H1 (cell line): ENCODE measurements at regions not wholly inside any gene's neighbourhood (a gene's known extent, or its start where the extent isn't known, plus 50 kb on each side); places are given as distances from the start of the nearest gene placed in this dataset.

ENCODE experiments used
- EP300 ChIP-seq, 2 experiments: IDR thresholded peaks; 1 replicate in 1 of 2; 2 replicates in 1 of 2; pipeline ENCODE4 v1.6.1; 2011 to 2012; ENCODE audit warnings: low read depth in 2 of 2, low read length in 2 of 2, mild to moderate bottlenecking in 2 of 2, borderline replicate concordance in 1 of 2, inconsistent platforms in 1 of 2, moderate library complexity in 1 of 2
- POLR2A ChIP-seq, 2 experiments: IDR thresholded peaks; 1 replicate in 1 of 2; 2 replicates in 1 of 2; pipeline ENCODE4 v1.6.1; 2011; ENCODE audit warnings: low read depth in 2 of 2, low read length in 2 of 2, mild to moderate bottlenecking in 2 of 2; ENCODE audit errors: control extremely low read depth in 1 of 2
- RFX5 ChIP-seq: IDR thresholded peaks from 2 replicates; pipeline ENCODE4 v1.6.1; 2011; ENCODE audit warnings: low read depth, low read length, improper control_type of control experiment, borderline replicate concordance
- YY1 ChIP-seq: IDR thresholded peaks from 2 replicates; pipeline ENCODE4 v1.6.1; 2011; ENCODE audit warnings: low read depth, mild to moderate bottlenecking, low read length
- TF ChIP-seq, protein P1 (sequence below), 3 experiments: IDR thresholded peaks; 1 replicate in 2 of 3; 2 replicates in 1 of 3; pipeline versions ENCODE4 v1.5.1 to v1.6.1; 2011; ENCODE audit warnings: low read length in 3 of 3, mild to moderate bottlenecking in 3 of 3, inconsistent platforms in 2 of 3, low read depth in 1 of 3, moderate library complexity in 1 of 3; ENCODE audit not compliant: insufficient read depth in 1 of 3; ENCODE audit errors: control extremely low read depth in 1 of 3

DNA sequence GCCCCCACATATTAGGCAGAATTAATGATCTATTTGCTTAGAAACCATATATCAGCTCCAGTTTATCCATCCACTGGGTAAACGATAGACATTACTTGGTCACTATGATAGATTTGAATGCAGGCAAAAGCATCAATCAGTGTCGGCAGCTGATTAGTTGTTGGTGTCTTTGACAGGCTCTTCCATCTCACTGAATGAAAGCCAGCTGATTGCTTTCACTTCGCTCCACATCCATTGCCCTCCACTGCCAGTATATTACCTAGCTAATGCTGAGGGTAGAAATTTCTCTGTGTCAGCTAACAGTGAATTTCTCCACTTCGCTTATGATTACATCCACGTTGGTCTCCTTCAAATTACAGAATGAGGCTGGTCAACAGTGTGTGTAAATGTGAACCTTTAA, 821.3 kb upstream of the TYRP1 start:
- TF ChIP-seq YY1 (no peak), RFX5 (no peak), POLR2A (IDR thresholded peaks at IDR 0.05; ENCODE audit: control extremely low read depth in 1 of 2, low read depth in 2 of 2, low read length in 2 of 2) (no peak), EP300 (IDR thresholded peaks at IDR 0.05; ENCODE audit: borderline replicate concordance in 1 of 2, low read depth in 2 of 2, low read length in 2 of 2) (no peak)
- TF ChIP-seq, protein P1, sequence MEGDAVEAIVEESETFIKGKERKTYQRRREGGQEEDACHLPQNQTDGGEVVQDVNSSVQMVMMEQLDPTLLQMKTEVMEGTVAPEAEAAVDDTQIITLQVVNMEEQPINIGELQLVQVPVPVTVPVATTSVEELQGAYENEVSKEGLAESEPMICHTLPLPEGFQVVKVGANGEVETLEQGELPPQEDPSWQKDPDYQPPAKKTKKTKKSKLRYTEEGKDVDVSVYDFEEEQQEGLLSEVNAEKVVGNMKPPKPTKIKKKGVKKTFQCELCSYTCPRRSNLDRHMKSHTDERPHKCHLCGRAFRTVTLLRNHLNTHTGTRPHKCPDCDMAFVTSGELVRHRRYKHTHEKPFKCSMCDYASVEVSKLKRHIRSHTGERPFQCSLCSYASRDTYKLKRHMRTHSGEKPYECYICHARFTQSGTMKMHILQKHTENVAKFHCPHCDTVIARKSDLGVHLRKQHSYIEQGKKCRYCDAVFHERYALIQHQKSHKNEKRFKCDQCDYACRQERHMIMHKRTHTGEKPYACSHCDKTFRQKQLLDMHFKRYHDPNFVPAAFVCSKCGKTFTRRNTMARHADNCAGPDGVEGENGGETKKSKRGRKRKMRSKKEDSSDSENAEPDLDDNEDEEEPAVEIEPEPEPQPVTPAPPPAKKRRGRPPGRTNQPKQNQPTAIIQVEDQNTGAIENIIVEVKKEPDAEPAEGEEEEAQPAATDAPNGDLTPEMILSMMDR (IDR thresholded peaks at IDR 0.05; ENCODE audit: control extremely low read depth in 1 of 3, insufficient read depth in 1 of 3, low read depth in 1 of 3, low read length in 3 of 3): no peak
